OCI-LY1 (cell line): ENCODE measurements at regions not wholly inside any gene's neighbourhood (a gene's known extent, or its start where the extent isn't known, plus 50 kb on each side); places are given as distances from the start of the nearest gene placed in this dataset.

Experiments used
- H2AFZ ChIP-seq: fragments of 200-600 bp; sonication (generic), shearing (Covaris generic); 2 replicates; pipeline ENCODE4 v1.6.0; 2014; ENCODE audit warnings: antibody characterized with exemption, mild to moderate bottlenecking, low read length
- H3F3A ChIP-seq: fragments of 200-600 bp; sonication (generic), shearing (Covaris generic); 2 replicates; pipeline ENCODE4 v1.6.0; 2014; ENCODE audit warnings: mild to moderate bottlenecking, antibody characterized with exemption, low read length, moderate library complexity; ENCODE audit not compliant: insufficient read depth
- H3K27ac ChIP-seq: fragments of 200-600 bp; sonication (generic); 2 replicates; pipeline ENCODE4 v1.5.1; 2014; ENCODE audit warnings: low read length, mixed run types, mild to moderate bottlenecking, low read depth; ENCODE audit not compliant: poor library complexity, severe bottlenecking
- H3K27me3 ChIP-seq: fragments of 200-600 bp; sonication (generic); 2 replicates; pipeline ENCODE4 v1.6.0; 2014; ENCODE audit warnings: antibody characterized with exemption, mild to moderate bottlenecking, low read length, moderate library complexity; ENCODE audit not compliant: insufficient read depth
- H3K36me3 ChIP-seq: fragments of 200-600 bp; sonication (generic); 2 replicates; pipeline ENCODE4 v1.6.1; 2014; ENCODE audit warnings: mild to moderate bottlenecking, antibody characterized with exemption, low read length, moderate library complexity, mixed read lengths; ENCODE audit not compliant: insufficient read depth
- H3K4me1 ChIP-seq: fragments of 200-600 bp; sonication (generic); 2 replicates; pipeline ENCODE4 v1.5.1; 2014; ENCODE audit warnings: mild to moderate bottlenecking, low read length, moderate library complexity; ENCODE audit not compliant: insufficient read depth, severe bottlenecking
- H3K4me2 ChIP-seq: fragments of 200-600 bp; sonication (generic), shearing (Covaris generic); 2 replicates; pipeline ENCODE4 v1.6.1; 2014; ENCODE audit warnings: low read length
- H3K4me3 ChIP-seq: fragments of 200-600 bp; sonication (generic); 2 replicates; pipeline ENCODE4 v1.5.1; 2014; ENCODE audit warnings: low read length, low read depth, mild to moderate bottlenecking, mixed read lengths; ENCODE audit not compliant: poor library complexity, severe bottlenecking
- H3K79me2 ChIP-seq: fragments of 200-600 bp; shearing (Covaris generic); 2 replicates; pipeline ENCODE4 v1.6.1; 2016; ENCODE audit warnings: mixed run types, low read length, mixed read lengths; ENCODE audit not compliant: insufficient read depth
- H3K9ac ChIP-seq: fragments of 200-600 bp; sonication (generic), shearing (Covaris generic); 2 replicates; pipeline ENCODE4 v1.6.1; 2014; ENCODE audit warnings: mild to moderate bottlenecking, low read length, mixed read lengths
- H3K9me2 ChIP-seq: fragments of 200-600 bp; sonication (generic), shearing (Covaris generic); 2 replicates; pipeline ENCODE4 v1.6.1; 2014; ENCODE audit warnings: low read depth, mild to moderate bottlenecking, low read length, mixed read lengths
- H3K9me3 ChIP-seq: fragments of 200-600 bp; shearing (Covaris generic); 2 replicates; pipeline ENCODE4 v1.6.1; 2014; ENCODE audit warnings: low read length, mixed read lengths
- H4K20me1 ChIP-seq: fragments of 200-600 bp; sonication (generic), shearing (Covaris generic); 2 replicates; pipeline ENCODE4 v1.6.0; 2016; ENCODE audit warnings: mild to moderate bottlenecking, low read length; ENCODE audit not compliant: insufficient read depth
- EZH2 ChIP-seq: fragments of 200-600 bp; sonication (generic), shearing (Covaris generic); IDR thresholded peaks from 2 replicates; pipeline ENCODE4 v1.8.0; 2017; ENCODE audit warnings: borderline replicate concordance, mixed run types, mild to moderate bottlenecking, antibody characterized with exemption, low read length, moderate library complexity, mixed read lengths
- TF ChIP-seq, protein P1 (sequence below): fragments of 200-600 bp; sonication (generic), shearing (Covaris generic); IDR thresholded peaks from 2 replicates; pipeline ENCODE4 v1.5.1; 2017; ENCODE audit warnings: mild to moderate bottlenecking, antibody characterized with exemption, low read length, moderate library complexity, mixed read lengths

DNA sequence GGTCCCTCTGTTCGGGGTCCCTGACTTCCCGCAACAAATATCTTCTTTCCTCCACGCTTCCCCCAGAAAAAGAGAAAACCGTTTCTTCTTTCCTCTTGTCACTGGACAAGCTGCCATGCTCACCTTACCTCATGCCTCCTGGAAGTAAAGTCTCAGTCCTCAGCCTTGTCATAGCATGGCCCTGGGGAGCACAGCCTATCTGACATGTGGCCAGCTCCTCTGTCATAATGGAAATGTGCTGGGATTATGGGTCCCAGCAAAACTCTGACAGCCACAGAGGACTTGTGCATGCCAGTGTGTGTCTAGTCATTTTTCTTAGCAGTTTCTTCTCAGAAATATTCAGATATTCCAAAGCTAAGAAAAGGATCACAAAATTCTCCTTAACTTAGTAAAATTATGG lies 122.4 kb downstream of the AASDH start:
- no peaks in the 10 kb centered on the region for H3K9me2 ChIP-seq
- H3K27ac ChIP-seq = no peak overlapping the region

DNA sequence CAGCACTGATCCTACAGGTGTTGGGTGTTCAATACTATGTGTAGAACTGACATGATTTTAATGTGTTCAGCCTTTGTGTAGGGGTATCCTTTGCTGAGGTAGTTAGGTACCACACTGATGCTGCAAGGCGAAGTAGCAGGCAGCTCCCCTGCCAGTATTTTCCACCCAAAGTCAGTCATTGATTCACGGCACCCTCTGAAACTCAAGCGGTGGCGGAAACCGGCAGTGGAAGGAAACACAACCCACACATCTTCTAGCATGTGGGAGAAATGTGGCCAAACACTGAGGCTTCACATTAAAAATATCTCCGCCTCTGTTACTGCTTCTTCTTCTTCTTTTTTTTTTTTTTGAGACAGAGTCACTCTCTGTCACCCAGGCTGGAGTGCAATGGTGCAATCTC lies 126.3 kb downstream of the AASDH start:
- TF ChIP-seq EZH2 = no peak
- TF ChIP-seq, protein P1, sequence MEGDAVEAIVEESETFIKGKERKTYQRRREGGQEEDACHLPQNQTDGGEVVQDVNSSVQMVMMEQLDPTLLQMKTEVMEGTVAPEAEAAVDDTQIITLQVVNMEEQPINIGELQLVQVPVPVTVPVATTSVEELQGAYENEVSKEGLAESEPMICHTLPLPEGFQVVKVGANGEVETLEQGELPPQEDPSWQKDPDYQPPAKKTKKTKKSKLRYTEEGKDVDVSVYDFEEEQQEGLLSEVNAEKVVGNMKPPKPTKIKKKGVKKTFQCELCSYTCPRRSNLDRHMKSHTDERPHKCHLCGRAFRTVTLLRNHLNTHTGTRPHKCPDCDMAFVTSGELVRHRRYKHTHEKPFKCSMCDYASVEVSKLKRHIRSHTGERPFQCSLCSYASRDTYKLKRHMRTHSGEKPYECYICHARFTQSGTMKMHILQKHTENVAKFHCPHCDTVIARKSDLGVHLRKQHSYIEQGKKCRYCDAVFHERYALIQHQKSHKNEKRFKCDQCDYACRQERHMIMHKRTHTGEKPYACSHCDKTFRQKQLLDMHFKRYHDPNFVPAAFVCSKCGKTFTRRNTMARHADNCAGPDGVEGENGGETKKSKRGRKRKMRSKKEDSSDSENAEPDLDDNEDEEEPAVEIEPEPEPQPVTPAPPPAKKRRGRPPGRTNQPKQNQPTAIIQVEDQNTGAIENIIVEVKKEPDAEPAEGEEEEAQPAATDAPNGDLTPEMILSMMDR = no peak
- Histone ChIP-seq H3K27ac (no peak overlapping the region), H3K4me1 (no peaks in the 10 kb centered on the region), H3K4me3 (no peak overlapping the region), H3K9me2 (no peaks in the 10 kb centered on the region), H3K79me2 (no peaks in the 10 kb centered on the region), H3K9ac (no peak overlapping the region), H3K27me3 (no peaks in the 10 kb centered on the region), H3K4me2 (no peak overlapping the region), H3K36me3 (no peaks in the 10 kb centered on the region), H3F3A (no peaks in the 10 kb centered on the region), H4K20me1 (no peaks in the 10 kb centered on the region), H2AFZ (no peak overlapping the region), H3K9me3 (no peaks in the 10 kb centered on the region)

More for the DNA sequence above, 122.4 kb downstream of the AASDH start:
- Histone ChIP-seq H3K36me3 (no peaks in the 10 kb centered on the region), H3K4me3 (no peak overlapping the region), H3K9ac (no peak overlapping the region), H3K4me2 (no peak overlapping the region), H4K20me1 (no peaks in the 10 kb centered on the region), H3K79me2 (no peaks in the 10 kb centered on the region), H3K4me1 (no peaks in the 10 kb centered on the region), H3F3A (no peaks in the 10 kb centered on the region), H3K27me3 (no peaks in the 10 kb centered on the region), H3K9me3 (no peaks in the 10 kb centered on the region), H2AFZ (no peak overlapping the region)
- TF ChIP-seq, protein P1 = no peak
- no peak for TF ChIP-seq EZH2

DNA sequence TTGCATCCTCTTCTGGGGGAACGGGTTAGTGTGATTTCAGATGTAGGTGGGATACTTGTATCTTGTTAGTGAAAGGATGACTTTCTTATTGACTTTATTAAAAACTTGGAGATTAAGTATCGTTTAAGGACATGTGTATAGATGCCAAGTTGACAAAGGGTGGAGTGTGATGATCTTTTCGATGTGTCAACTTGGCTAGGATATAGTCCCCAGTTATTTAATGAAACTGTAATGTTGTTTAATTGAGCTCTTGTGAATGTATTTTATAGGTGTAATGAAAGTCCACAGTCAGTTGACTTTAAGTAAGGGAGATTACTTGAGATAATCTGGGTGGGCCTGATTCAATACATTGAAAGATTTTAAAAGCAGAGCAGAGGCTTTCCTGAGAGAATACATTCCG lies 127.0 kb downstream of the AASDH start:
- H3K4me1 ChIP-seq = no peaks in the 10 kb centered on the region
- no peaks in the 10 kb centered on the region for H3K9me2 ChIP-seq
- H3F3A ChIP-seq = no peaks in the 10 kb centered on the region
- TF ChIP-seq, protein P1 = no peak
- no peak for TF ChIP-seq EZH2
- H3K79me2 ChIP-seq = no peaks in the 10 kb centered on the region
- H3K4me2 ChIP-seq = no peak overlapping the region
- no peaks in the 10 kb centered on the region for H4K20me1 ChIP-seq
- no peaks in the 10 kb centered on the region for H3K36me3 ChIP-seq
- no peak overlapping the region for H2AFZ ChIP-seq
- H3K27me3 ChIP-seq = no peaks in the 10 kb centered on the region
- H3K27ac ChIP-seq = no peak overlapping the region
- no peak overlapping the region for H3K4me3 ChIP-seq
- H3K9ac ChIP-seq = no peak overlapping the region
- H3K9me3 ChIP-seq = no peaks in the 10 kb centered on the region
